ENCODE measurements at regions not wholly inside any gene's neighbourhood (a gene's known extent, or its start where the extent isn't known, plus 50 kb on each side); places are given as distances from the start of the nearest gene placed in this dataset.
"Not testable (repeated sequence)": the region's sequence is repeated elsewhere in the genome, so short reads cannot be mapped to it uniquely, and the experiment has no call there.

- Histone ChIP-seq H3K4me3 (no peak overlapping the region), H3K27ac (no peak overlapping the region)
- TF ChIP-seq, protein P1, sequence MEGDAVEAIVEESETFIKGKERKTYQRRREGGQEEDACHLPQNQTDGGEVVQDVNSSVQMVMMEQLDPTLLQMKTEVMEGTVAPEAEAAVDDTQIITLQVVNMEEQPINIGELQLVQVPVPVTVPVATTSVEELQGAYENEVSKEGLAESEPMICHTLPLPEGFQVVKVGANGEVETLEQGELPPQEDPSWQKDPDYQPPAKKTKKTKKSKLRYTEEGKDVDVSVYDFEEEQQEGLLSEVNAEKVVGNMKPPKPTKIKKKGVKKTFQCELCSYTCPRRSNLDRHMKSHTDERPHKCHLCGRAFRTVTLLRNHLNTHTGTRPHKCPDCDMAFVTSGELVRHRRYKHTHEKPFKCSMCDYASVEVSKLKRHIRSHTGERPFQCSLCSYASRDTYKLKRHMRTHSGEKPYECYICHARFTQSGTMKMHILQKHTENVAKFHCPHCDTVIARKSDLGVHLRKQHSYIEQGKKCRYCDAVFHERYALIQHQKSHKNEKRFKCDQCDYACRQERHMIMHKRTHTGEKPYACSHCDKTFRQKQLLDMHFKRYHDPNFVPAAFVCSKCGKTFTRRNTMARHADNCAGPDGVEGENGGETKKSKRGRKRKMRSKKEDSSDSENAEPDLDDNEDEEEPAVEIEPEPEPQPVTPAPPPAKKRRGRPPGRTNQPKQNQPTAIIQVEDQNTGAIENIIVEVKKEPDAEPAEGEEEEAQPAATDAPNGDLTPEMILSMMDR (IDR thresholded peaks at IDR 0.05), result no peak
- no peak for DNase-seq (ENCODE audit: low spot score)
Observed at GRCh38 chr3:75193797-75194196, 470.3 kb upstream of the FRG2C start.

- H3K27ac ChIP-seq; DNase-seq (ENCODE audit: low spot score); H3K4me3 ChIP-seq: not testable (repeated sequence)
Observed at GRCh38 chr3:75214332-75214731, 449.8 kb upstream of the FRG2C start.

DNA sequence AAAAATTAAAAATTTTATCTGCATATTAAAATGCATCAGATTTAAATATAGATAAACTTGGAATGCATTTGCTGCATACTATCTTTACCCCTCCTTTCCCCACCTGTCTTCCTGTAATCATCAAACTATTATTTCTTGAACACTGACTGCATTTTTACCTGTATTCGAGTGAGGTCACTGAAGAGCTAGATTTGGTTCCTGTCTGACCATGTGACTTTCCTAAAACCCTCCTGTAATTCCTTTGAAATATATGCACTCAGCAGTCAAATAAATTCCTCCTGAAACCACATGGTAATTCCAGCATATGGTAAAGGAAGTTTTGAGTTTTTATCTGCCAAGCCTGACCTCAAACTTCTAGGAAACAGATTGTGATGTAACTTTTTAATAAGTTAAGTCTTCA lies 445.6 kb upstream of the FRG2C start:
- H3K27ac ChIP-seq, result no peak overlapping the region
- no peak for DNase-seq (ENCODE audit: low spot score)
- TF ChIP-seq, protein P1 (IDR thresholded peaks at IDR 0.05), result no peak
- H3K4me3 ChIP-seq, result no peak overlapping the region

GRCh38 chr3:75220932-75221331 lies 443.2 kb upstream of the FRG2C start:
- no peak overlapping the region for H3K27ac ChIP-seq
- TF ChIP-seq, protein P1 (IDR thresholded peaks at IDR 0.05), result no peak
- H3K4me3 ChIP-seq, result no peak overlapping the region
- no peak for DNase-seq (ENCODE audit: low spot score)

- no peak for DNase-seq (ENCODE audit: low spot score)
- TF ChIP-seq, protein P1 (IDR thresholded peaks at IDR 0.05), result no peak
- Histone ChIP-seq H3K27ac (no peak overlapping the region), H3K4me3 (no peak overlapping the region)
Observed at GRCh38 chr3:75224412-75224811, 439.7 kb upstream of the FRG2C start.

GRCh38 chr3:75232216-75232615 lies 431.9 kb upstream of the FRG2C start:
- DNase-seq (ENCODE audit: low spot score), result no peak
- TF ChIP-seq, protein P1 (IDR thresholded peaks at IDR 0.05), result no peak
- Histone ChIP-seq H3K27ac (no peak overlapping the region), H3K4me3 (no peak overlapping the region)

DNA sequence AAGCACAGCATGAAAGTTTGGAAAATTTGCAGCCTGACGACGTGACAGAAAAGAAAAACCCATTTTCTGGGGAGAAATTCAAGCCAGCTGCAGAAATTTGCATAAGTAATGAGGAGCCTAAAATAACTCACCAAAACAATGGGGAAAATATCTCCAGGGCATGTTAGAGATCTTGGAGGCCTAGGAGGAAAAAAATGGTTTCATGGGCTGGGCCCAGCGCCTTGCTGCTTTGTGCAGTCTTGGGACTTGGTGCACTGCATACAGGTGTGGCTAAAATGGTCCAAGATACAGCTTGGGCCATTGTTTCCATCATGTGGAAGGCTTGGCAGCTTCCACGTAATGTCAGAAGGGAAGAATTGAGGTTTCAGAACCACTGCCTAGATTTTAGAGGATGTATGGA lies 428.5 kb upstream of the FRG2C start:
- Histone ChIP-seq H3K4me3 (no peak overlapping the region), H3K27ac (no peak overlapping the region)
- no peak for DNase-seq (ENCODE audit: low spot score)
- TF ChIP-seq, protein P1 (IDR thresholded peaks at IDR 0.05), result no peak

GRCh38 chr3:75237053-75237452 lies 427.1 kb upstream of the FRG2C start:
- no peak overlapping the region for H3K4me3 ChIP-seq
- H3K27ac ChIP-seq, result no peak overlapping the region
- TF ChIP-seq, protein P1 (IDR thresholded peaks at IDR 0.05), result no peak
- no peak for DNase-seq (ENCODE audit: low spot score)

Data from coronary artery (tissue), 2 donors.